Astrocyte (in vitro differentiated cells and primary cell): ENCODE measurements at regions not wholly inside any gene's neighbourhood (a gene's known extent, or its start where the extent isn't known, plus 50 kb on each side); places are given as distances from the start of the nearest gene placed in this dataset.

Experiments
- EZH2 ChIP-seq: IDR thresholded peaks from 2 replicates; pipeline ENCODE4 v1.6.1; 2012; ENCODE audit warnings: mild to moderate bottlenecking, low read length, inconsistent platforms; ENCODE audit not compliant: insufficient read depth
- TF ChIP-seq, protein P1 (sequence below): IDR thresholded peaks from 2 replicates; pipeline ENCODE4 v1.5.1; 2011; ENCODE audit warnings: low read depth, mild to moderate bottlenecking, inconsistent platforms, low read length, moderate library complexity; ENCODE audit not compliant: insufficient read depth

DNA sequence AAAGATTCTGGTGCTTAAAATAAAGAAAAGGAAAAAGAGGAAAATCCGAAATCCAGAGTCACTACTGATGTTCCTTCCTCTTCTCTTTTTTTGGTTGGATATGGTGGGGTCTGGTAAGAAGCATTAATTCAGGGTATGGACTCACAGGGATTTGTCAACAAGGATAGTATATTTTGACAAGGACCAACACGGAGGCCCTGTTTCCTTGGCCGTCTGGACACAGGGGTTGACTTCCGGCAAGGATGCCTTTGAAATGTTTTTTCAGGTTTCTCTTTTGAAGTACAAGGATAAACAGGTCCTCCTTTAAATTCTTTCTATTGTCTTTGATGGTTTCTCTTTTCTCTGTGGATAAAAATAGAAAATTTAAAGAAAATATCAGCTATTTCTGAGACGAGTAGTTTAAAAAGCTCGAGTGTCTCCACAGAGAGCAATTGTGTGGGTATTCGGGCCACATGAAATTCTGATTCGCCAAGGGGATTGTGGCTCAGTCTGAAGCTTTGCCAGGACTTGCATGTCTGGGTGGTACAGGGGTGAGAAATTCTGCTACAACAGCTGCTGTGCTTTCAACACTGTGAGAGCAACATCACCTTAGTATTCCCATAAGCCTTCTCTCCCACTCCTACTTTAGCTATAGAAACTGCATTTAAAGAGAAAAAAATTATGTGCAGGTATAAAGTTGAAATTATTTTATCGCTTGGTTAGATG lies 88.5 kb upstream of the CSRP2 start:
- TF ChIP-seq, protein P1, sequence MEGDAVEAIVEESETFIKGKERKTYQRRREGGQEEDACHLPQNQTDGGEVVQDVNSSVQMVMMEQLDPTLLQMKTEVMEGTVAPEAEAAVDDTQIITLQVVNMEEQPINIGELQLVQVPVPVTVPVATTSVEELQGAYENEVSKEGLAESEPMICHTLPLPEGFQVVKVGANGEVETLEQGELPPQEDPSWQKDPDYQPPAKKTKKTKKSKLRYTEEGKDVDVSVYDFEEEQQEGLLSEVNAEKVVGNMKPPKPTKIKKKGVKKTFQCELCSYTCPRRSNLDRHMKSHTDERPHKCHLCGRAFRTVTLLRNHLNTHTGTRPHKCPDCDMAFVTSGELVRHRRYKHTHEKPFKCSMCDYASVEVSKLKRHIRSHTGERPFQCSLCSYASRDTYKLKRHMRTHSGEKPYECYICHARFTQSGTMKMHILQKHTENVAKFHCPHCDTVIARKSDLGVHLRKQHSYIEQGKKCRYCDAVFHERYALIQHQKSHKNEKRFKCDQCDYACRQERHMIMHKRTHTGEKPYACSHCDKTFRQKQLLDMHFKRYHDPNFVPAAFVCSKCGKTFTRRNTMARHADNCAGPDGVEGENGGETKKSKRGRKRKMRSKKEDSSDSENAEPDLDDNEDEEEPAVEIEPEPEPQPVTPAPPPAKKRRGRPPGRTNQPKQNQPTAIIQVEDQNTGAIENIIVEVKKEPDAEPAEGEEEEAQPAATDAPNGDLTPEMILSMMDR = no peak
- TF ChIP-seq EZH2 = no peak
